Fibroblast of lung (primary cell): ENCODE measurements at regions not wholly inside any gene's neighbourhood (a gene's known extent, or its start where the extent isn't known, plus 50 kb on each side); places are given as distances from the start of the nearest gene placed in this dataset.

Experiments
- DNase-seq, 2 donors: peaks; one replicate each; pipeline versions ENCODE4 v3.0.0 to v3.0.0-alpha.2; 2010; ENCODE audit warnings: low read depth in 2 of 2
- H2AFZ ChIP-seq: 2 replicates; pipeline ENCODE4 v1.5.1; 2012; ENCODE audit warnings: low read length, control low read depth, inconsistent platforms
- H3K27ac ChIP-seq: 2 replicates; pipeline ENCODE4 v1.5.1; 2011; ENCODE audit warnings: low read length, control low read depth; ENCODE audit not compliant: insufficient read depth
- H3K27me3 ChIP-seq: 2 replicates; pipeline ENCODE4 v1.5.1; 2011; ENCODE audit warnings: mild to moderate bottlenecking, low read length; ENCODE audit not compliant: control insufficient read depth, insufficient read depth
- H3K36me3 ChIP-seq: 2 replicates; pipeline ENCODE4 v1.5.1; 2011; ENCODE audit warnings: low read length; ENCODE audit not compliant: control insufficient read depth, insufficient read depth
- H3K4me1 ChIP-seq: 2 replicates; pipeline ENCODE4 v1.5.1; 2011; ENCODE audit warnings: low read length; ENCODE audit not compliant: control insufficient read depth, insufficient read depth; ENCODE audit errors: extremely low read depth
- H3K4me2 ChIP-seq: 2 replicates; pipeline ENCODE4 v1.5.1; 2011; ENCODE audit warnings: low read length, control low read depth; ENCODE audit not compliant: insufficient read depth; ENCODE audit errors: extremely low read depth
- H3K4me3 ChIP-seq, 4 experiments: fragments of 200-600 bp in 1 of 4; sonication (generic) in 1 of 4; replicated peaks in 1 of 4; 2 replicates each; pipeline ENCODE4 v1.5.1; 2011 to 2016; ENCODE audit warnings: low read length in 4 of 4, low read depth in 3 of 4, mild to moderate bottlenecking in 3 of 4, control low read depth in 2 of 4, inconsistent platforms in 1 of 4, mixed read lengths in 1 of 4; ENCODE audit not compliant: insufficient read depth in 1 of 4; ENCODE audit errors: control extremely low read depth in 1 of 4
- H3K79me2 ChIP-seq: 2 replicates; pipeline ENCODE4 v1.5.1; 2012; ENCODE audit warnings: mild to moderate bottlenecking, low read length, inconsistent platforms; ENCODE audit not compliant: control insufficient read depth, insufficient read depth
- H3K9ac ChIP-seq: 2 replicates; pipeline ENCODE4 v1.5.1; 2011; ENCODE audit warnings: mild to moderate bottlenecking, low read length, control low read depth; ENCODE audit not compliant: insufficient read depth
- H3K9me3 ChIP-seq: 2 replicates; pipeline ENCODE4 v1.5.1; 2012; ENCODE audit warnings: low read depth, low read length; ENCODE audit not compliant: control insufficient read depth, insufficient read depth
- H4K20me1 ChIP-seq: 2 replicates; pipeline ENCODE4 v1.5.1; 2011; ENCODE audit warnings: low read length; ENCODE audit not compliant: control insufficient read depth, insufficient read depth; ENCODE audit errors: extremely low read depth
- EZH2 ChIP-seq: IDR thresholded peaks from 2 replicates; pipeline ENCODE4 v1.5.1; 2012; ENCODE audit warnings: low read length, control low read depth, mild to moderate bottlenecking; ENCODE audit errors: missing control alignments
- TF ChIP-seq, protein P1 (sequence below), 2 donors: IDR thresholded peaks in 1 of 2; conservative IDR thresholded peaks in 1 of 2; 1 replicate in 1 of 2; 2 replicates in 1 of 2; pipeline ENCODE4 v1.5.1; 2011 to 2012; ENCODE audit warnings: low read length in 2 of 2, control low read depth in 1 of 2, inconsistent platforms in 1 of 2, low read depth in 1 of 2, mild to moderate bottlenecking in 1 of 2

- H3K4me3 ChIP-seq: no peak overlapping the region
- H3K27me3 ChIP-seq: no peaks in the 10 kb centered on the region
- H2AFZ ChIP-seq: no peak overlapping the region
- no peaks in the 10 kb centered on the region for H4K20me1 ChIP-seq
- H3K4me1 ChIP-seq: no peaks in the 10 kb centered on the region
- TF ChIP-seq EZH2: no peak
- DNase-seq: no peak
- H3K4me2 ChIP-seq: no peak overlapping the region
- no peak overlapping the region for H3K27ac ChIP-seq
- H3K36me3 ChIP-seq: no peaks in the 10 kb centered on the region
- H3K79me2 ChIP-seq: no peaks in the 10 kb centered on the region
- H3K9ac ChIP-seq: no peak overlapping the region
- no peaks in the 10 kb centered on the region for H3K9me3 ChIP-seq
These were observed 553.8 kb downstream of the GLRX3 start for GRCh38 chr10:130689743-130690626.

GRCh38 chr10:130691776-130692175 lies 555.6 kb downstream of the GLRX3 start:
- TF ChIP-seq, protein P1, sequence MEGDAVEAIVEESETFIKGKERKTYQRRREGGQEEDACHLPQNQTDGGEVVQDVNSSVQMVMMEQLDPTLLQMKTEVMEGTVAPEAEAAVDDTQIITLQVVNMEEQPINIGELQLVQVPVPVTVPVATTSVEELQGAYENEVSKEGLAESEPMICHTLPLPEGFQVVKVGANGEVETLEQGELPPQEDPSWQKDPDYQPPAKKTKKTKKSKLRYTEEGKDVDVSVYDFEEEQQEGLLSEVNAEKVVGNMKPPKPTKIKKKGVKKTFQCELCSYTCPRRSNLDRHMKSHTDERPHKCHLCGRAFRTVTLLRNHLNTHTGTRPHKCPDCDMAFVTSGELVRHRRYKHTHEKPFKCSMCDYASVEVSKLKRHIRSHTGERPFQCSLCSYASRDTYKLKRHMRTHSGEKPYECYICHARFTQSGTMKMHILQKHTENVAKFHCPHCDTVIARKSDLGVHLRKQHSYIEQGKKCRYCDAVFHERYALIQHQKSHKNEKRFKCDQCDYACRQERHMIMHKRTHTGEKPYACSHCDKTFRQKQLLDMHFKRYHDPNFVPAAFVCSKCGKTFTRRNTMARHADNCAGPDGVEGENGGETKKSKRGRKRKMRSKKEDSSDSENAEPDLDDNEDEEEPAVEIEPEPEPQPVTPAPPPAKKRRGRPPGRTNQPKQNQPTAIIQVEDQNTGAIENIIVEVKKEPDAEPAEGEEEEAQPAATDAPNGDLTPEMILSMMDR (conservative IDR thresholded peaks at IDR 0.05 in 1 of 2, IDR thresholded peaks at IDR 0.05 in 1 of 2; ENCODE audit: low read depth in 1 of 2, low read length in 2 of 2): no peak
- TF ChIP-seq EZH2: no peak
- H3K4me3 ChIP-seq: no peak overlapping the region
- DNase-seq: no peak
- no peaks in the 10 kb centered on the region for H3K4me1 ChIP-seq
- no peaks in the 10 kb centered on the region for H3K79me2 ChIP-seq
- H3K4me2 ChIP-seq: no peak overlapping the region
- H3K36me3 ChIP-seq: no peaks in the 10 kb centered on the region
- H3K9ac ChIP-seq: no peak overlapping the region
- H3K27ac ChIP-seq: no peak overlapping the region
- no peaks in the 10 kb centered on the region for H3K9me3 ChIP-seq
- H3K27me3 ChIP-seq: no peaks in the 10 kb centered on the region
- no peaks in the 10 kb centered on the region for H4K20me1 ChIP-seq
- H2AFZ ChIP-seq: no peak overlapping the region

DNA sequence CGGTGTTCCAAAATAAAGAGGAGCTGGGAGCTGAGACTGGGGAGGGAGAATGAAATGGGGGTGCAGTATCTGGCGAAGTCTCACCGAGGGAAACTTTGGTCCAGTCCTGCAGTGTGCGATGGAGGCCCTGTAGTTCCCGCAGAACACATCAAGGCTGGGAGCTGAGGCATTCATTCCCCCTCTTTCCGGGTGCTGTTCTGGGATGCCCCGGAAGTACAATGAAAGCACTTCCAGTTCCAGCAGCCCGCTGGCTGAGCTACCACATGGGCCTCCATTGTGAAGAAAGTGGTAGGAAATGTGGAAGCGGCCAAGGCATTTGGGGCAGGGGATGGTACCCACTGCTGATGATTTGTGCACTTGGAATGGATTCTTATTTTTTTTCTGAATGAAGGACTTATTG lies 560.7 kb downstream of the GLRX3 start:
- no peaks in the 10 kb centered on the region for H3K4me1 ChIP-seq
- H3K27me3 ChIP-seq: no peaks in the 10 kb centered on the region
- H3K27ac ChIP-seq: no peak overlapping the region
- no peak overlapping the region for H3K9ac ChIP-seq
- TF ChIP-seq, protein P1 (conservative IDR thresholded peaks at IDR 0.05 in 1 of 2, IDR thresholded peaks at IDR 0.05 in 1 of 2; ENCODE audit: low read depth in 1 of 2, low read length in 2 of 2): no peak
- TF ChIP-seq EZH2: no peak
- H3K9me3 ChIP-seq: no peaks in the 10 kb centered on the region
- no peak overlapping the region for H3K4me3 ChIP-seq
- H4K20me1 ChIP-seq: no peaks in the 10 kb centered on the region
- DNase-seq: no peak
- H2AFZ ChIP-seq: no peak overlapping the region
- H3K4me2 ChIP-seq: no peak overlapping the region
- no peaks in the 10 kb centered on the region for H3K79me2 ChIP-seq
- no peaks in the 10 kb centered on the region for H3K36me3 ChIP-seq
